CD4-positive, alpha-beta T cell treated with Interleukin-4 for 4 hours (primary cell): ENCODE measurements at regions not wholly inside any gene's neighbourhood (a gene's known extent, or its start where the extent isn't known, plus 50 kb on each side); places are given as distances from the start of the nearest gene placed in this dataset.
"Not testable (repeated sequence)": the region's sequence is repeated elsewhere in the genome, so short reads cannot be mapped to it uniquely, and the experiment has no call there.

ENCODE experiments used
- DNase-seq: peaks from one replicate; pipeline ENCODE4 v3.0.0-alpha.2; 2020

DNA sequence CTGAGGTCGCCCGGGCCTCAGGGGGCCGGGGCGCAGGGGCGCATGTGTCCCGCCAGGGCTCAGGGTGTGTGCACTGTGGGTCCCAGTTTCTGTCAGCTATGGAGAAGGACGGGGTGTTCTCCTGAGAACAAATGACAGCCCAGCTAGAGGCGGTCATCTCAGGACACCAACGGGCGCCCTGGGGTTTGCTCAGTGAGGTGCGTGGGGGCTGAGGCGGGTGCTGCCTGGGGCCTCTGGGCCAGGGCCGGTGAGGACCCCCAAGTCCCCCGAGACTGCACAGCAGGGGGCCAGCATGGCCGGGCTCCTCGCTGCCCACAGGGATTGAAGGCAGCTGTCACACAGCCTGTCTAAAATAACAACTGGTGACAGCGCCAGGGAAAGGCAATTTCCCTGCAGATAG is 808.8 kb upstream of the SOX11 start:
- no peak for DNase-seq

DNA sequence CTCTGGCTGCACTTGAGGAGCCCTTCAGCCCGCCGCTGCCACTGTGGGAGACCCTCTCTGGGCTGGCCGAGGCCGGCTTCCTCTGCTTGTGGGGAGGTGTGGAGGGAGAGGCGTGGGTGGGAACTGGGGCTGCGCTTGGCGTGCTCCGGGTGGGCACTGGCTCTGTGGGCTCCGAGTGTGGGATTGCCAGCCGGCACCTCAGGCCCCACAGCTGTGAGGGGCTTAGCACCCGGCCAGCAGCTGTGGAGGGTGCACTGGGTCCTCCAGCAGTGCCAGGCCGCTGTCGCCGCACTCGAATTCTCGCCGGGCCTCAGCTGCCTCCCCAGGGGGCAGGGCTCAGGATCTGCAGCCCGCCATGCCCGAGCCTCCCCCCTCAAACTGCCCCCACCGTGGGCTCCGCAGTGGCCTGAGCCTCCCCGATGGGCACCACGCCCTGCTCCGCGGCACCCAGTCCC is 808.0 kb upstream of the SOX11 start:
- no peak for DNase-seq

DNA sequence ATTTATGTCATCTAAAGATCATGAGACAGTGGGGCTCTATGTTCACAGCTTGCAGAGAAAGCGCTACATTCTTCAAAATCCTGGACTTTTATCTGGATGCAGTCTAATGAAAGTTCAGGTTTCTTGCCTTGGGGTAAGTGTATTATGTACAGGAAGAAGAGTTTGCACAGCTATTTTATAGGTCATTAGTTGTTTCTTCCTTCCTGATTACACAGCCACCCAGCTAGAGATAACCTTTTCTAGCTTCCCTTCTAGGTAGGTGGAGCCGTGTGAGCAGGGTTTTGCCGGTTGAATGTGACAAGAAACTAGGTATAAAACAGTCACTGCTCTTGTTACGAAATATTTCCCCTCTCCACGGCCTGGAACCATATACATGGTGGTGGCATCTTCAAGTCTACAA is 800.8 kb upstream of the SOX11 start:
- DNase-seq = no peak

DNA sequence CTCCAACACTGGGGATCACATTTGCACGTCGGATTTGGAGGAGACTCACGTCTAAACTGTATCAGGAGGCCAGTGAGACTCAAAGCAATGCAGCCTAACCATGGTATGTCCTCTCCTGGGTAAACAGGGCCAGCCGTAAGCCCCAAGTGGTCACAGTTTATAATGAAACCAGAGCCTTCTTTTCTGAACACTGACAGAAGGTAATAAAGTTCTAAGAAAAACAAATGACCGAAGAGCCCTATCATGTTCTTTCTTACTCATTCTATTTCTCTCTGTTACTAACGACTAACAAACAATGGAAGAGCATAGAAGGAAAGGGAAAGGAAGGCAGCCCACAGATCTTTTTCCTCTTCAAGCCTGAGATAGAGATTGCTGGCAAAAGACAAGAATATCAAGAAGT is 796.8 kb upstream of the SOX11 start:
- DNase-seq = no peak

DNA sequence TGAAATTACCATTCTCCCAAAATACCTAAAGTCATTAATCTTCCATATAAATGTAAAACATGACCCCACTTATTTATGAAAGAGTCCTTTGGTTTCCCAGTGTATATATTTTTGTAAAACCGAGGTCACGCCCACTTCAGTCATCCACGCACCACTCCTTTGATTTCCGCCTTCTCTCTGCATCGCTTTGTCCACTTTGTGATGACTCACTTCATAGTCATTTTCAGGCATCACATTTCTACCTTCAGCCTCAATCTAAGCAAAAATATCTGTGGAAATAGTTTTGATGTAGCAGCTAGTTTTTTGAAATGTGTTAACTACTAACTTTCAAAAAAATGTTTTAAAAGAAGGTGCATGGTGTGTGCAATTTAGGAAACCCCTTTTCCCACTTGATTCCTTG is 793.5 kb upstream of the SOX11 start:
- DNase-seq = no peak

DNA sequence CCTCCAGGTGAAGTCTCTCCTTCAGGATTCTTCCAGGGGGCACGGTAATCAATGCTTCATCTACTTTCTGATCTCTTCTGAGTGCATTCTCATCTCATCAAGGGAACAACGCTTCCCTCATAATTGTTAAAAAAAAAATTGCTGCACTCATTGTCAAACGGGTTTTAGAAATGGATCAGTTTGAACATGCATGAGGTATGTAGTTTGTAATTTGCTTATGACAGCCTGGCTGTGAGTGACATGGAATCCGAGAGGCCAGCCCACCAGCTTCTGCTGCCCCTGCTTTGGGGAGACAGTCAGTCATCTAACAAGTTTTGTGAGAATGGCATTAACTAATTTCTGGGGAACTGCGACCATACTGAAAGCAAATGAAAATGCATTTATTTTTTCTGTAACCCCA is 791.9 kb upstream of the SOX11 start:
- DNase-seq = no peak

DNA sequence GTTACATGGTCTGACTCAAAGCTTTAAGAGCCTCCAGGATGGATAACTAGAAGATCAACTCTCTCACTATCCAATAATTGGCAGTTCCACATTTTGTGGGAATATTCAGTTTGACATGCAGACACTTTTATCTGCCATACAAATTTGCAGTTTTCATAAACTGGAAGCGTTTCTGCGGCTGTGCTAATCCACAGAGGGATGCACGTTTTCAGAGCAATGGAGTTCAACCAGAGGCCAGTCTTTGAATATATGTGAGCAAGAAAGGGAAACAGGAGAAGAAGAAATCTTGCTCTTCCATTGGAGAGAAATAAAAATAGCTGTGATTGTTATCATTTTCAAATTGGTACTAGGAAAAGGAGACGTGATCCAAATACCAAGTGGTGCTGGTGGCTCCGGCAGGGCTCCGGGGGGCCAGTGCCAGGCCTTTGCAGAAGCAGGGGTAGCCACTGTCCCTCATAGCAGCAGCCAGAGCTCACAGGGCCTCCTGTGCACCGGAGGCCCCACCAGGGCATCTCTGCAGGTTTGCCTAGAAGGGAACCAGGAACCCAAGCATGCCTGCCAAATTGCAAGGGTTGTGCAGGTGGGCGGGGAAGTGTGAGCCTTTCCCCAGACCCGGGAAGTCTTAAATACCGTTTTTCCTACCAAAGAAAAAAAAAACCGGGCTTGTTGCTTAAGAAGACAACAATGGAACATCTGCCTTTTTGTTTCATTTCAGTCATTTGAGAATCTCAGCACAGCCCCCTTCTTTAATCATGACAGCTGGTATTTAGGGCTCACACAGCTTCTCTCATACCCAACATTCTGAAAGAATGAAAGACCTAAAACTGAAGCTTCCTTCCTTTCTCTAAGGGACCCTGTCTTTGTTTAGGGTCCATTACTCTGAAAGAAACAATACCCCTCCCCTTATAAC is 791.1 kb upstream of the SOX11 start:
- DNase-seq = no peak

DNA sequence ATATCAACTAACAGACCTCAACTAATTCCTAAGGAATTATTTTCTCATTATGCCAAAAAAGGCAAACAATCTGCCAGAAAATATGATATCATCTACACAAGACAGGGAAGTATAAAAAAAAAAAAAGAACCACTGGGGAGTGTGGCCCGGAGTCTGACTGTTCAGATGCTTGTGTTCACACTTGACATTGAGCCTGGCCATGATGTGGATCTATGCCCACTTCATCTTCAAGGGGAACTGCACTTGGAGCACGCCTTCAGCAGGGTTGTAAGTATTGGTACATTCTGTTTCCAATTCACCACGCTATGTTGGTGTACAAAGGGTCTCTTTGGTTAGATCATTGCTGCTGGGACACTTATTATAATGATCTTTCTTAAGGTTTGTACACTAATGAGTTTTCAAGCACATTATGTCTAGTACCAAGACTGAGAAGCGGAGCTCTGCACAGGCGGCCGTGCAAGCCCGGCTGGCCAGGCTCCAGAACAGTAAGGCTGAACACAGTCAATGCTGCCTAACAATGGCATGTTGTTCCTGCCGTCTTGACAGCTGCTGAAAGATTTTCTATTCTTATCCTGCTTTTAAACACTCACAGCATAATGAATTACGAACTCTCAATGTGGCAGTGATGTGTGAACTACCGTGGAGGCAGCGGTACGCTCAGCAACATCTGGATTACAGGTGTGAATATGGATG is 788.4 kb upstream of the SOX11 start:
- DNase-seq = no peak

DNA sequence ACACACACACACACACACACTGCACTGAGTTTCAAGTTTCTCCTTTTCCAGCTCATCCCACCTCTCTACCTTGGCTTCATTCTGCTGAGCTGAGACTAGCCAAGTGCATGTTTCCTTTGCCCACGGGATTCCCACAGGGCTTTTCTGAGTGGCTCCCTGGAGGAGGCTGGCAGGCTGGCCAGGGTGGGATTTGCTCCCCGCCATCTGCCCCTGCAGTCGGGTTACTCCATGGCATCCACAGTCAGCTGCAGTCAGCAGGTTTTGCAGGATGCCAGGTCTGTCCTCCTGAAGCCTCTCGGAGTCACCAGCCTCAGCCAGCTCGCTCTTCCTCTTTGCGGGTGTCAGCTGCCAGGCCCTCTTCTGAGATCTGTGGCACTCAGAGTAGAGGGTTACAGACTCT is 783.7 kb upstream of the SOX11 start:
- DNase-seq = no peak

DNA sequence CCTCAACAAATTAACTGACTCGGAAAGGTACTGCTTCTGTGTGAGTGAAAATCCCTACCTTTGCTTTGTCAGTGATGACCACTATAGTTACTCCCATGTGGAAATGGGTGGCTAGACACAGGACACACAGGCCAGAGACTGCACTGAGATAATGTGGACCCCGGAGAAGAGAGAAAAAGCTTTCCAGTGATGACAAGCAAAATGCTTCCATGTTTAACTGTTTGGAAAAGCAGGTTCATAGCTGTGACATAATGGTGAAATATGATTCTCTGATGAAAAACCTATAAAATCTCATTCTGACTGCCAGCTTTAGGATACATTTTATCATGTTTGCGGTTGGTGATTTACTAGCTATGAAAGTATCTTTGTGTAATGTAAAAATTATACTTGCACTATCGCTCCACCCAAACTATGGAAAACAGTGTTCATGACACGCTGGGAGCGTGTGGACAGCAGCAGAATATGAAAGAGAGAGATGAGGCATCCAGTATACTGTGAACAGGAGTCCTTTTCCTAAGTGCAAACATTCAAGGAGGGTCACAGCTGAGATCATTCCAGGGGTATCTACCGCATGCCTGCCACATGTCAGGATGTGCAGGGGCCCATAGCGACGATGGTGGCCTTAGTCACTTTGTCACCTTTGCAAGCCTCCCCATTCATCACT is 782.7 kb upstream of the SOX11 start:
- no peak for DNase-seq

DNA sequence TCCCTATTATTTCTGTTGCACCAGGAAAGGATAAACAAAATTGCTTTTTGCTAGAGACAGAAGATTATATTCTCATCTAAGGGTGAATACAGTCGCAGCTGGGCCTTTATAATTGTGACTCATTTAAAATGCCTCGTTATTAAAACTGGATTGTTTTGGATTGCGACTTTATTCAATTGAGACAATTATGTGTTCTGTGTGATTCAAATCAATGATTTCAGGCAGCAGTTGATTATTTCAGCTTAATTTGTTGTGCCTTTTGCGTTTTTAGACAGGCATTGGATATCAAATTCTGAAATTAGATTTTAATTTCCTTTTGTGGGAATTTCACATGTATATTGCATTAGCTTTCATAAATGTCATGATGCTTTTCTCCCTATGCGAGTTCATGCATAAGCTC is 778.1 kb upstream of the SOX11 start:
- DNase-seq = no peak

DNA sequence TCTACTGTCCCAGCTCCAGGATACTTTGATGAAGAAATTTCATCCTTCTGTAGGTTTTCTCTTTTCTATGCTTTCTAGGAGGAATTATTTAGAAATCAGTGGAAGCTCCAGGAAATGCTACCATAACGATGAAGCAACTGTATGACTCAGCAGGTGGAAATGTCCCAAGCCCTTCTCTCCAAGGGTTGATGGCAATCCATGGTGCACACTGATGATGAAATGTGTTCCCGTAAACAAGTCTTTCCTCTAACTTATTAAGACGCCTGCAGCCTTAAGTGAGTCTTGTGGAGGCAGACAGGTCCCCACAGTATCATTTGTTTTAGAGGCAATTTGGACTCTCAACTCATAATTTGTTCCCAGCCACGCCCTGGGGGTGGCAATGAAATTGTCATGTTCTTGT is 777.6 kb upstream of the SOX11 start:
- no peak for DNase-seq

DNA sequence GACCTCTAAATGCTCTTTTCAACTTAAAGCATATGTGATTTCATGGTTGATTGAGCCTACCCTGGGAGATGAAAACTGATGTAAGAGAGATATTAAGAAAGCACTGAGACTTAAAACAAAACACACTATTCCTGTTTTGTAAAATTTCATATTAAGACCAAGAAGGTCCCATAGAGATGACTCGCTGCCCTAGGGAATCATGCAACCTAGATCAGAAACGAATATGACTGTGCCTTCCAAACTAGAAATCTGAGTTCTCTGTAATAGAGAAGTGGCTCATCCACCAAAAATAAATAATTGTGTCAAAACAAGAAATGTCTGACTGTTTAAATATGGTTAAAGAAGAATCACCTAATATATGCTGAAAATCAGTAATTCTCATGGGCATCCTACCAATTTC is 776.8 kb upstream of the SOX11 start:
- no peak for DNase-seq

DNA sequence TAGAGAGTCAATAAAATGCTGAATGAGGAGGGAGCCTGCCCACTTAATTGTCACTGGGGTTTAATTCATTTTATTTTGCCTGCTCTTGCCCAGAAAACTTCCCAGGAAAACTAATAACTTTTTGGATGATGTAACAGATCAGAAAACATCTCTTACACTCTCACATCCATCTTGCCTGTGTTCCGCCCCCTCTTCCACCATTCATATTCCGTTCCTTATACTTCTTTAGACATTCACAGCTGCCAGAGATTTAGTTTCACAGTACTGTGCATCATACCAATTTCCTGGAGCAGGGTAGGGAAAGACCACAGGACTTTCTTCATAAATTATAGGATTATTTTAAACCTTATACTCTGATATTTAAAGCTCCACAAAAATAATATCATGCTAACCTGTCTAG is 776.1 kb upstream of the SOX11 start:
- DNase-seq = no peak

DNA sequence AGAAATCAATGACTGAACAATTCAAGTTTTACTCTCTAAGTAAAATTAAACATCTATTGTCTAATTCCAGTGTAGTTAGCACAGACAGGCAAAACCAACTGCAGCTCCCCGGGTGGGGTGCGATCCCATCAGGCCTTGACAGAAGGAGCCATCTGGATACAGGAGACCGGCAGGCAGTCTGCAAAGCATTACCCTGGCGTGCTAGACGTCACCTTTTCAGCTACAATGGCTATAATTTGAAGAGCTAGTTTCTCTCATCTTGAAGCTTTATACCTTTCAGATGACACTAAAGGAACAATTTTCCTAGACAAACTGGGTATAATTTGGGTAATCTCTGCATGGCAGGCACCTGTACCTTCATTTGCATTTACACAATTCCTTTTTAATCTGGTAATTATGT is 761.5 kb upstream of the SOX11 start:
- no peak for DNase-seq

DNA sequence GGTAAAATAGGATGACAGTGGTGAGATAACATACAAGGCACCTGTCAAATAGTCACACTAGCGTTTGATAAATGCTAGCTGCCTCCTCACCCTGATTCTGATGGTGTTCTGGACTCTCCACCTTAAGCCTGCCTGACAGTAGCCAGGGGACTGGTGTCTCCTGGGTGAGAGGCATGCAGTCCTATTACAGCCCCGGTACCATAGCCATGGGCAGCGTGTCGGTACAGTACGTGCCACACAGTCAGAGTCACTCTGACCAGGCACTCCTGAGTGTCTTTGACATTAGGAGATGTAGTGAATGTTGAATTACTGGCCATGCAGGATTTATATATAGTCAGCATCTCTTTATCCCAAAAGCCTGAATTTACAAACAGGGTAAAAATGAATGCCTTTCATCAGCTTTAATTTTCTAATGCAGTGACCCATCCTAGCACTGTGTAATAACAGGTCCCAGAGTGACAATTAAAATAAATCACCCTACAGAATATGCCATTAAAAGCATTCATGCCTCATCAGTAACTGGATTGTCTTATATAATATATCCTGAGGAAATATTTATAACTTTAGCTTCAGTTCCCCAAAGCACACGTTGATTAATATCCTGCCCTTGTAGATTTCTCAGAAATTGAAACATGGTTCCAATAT is 760.3 kb upstream of the SOX11 start:
- DNase-seq = no peak

DNA sequence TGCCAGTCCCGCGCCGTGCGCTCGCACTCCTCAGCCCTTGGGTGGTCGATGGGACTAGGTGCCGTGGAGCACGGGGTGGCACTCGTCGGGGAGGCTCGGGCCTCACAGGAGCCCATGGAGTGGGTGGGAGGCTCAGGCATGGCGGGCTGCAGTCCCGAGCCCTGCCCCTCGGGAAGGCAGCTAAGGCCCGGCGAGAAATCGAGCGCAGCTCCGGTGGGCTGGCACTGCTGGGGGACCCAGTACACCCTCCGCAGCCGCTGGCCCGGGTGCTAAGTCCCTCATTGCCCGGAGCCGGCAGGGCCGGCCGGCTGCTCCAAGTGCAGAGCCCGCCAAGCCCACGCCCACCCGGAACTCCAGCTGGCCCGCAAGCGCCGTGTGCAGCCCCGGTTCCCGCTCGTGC is 756.9 kb upstream of the SOX11 start:
- not testable (repeated sequence) for DNase-seq

DNA sequence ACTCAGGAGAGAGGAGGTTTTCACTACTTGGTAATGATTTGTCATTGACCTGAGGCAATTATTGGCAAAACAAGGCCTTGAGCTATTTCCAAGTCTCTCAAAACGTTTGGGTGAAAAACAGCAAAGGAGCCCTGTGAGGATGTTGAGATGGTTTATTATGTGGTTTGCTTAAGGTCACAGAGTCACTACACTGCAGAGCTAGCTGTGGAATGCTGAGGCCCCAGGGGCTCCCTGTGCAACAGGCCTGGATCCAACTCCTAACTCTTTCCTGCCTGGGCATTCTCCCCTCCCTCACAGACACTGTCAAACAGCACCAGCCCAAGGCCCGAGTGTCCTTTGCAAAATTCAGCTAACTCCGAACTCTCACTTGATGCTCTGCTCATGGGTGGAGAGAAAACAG is 754.6 kb upstream of the SOX11 start:
- no peak for DNase-seq

DNA sequence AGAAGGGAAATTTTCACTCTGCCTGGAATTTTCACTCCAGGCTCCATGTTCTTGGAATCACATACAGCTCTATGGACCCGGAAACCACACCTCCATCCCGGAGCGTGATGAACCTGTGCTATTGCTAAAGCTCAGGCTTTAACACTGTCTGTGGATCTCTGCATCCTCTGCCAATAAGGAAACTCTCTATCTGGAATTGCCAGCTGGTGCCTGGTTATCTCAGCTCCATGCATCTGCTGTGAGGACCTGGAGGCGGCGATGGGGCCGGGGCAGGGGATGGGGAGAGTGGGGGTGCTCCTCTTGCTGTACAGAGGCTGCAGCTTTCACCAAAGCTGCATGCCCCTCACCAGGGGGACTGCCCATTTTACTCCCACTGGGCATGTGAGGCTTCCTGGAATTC is 754.0 kb upstream of the SOX11 start:
- no peak for DNase-seq

DNA sequence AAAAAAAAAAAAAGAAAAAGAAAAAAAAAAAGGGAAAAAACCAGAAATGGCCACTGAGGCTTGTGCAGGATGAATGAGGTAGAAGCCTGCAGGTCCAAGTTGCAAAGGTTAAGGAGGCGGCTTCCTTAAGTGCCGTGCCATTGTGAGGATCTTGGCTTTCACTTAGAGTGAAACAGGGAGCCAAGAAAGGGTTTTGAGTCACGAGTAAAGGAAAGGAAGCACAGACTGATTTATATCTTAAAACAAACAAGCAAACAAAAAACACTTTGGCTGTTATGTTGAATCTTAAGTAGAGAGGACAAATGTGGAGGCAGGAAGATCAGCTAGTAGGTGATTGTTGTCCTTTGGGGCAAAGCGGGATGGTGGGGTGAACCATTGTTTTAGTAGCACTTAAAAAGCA is 749.7 kb upstream of the SOX11 start:
- no peak for DNase-seq

DNA sequence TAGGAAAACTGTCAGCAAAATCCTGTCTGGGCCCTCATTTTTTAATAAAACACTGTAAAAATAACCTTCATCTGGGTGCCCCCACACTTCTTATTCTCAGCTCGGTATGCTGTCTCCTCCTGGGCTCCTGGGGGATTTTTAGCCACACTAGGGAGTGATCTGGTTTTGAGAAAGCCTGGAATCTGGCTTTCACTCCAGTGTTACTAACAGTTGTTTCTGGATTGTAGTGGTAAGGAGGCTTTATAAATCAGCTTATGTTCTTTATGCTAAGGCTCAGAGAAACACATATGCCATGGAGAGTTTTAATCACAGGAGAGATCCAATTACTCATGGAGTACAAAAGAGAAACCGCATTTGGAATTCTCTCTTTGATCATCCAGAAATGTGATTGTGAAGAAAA is 744.3 kb upstream of the SOX11 start:
- DNase-seq = no peak

DNA sequence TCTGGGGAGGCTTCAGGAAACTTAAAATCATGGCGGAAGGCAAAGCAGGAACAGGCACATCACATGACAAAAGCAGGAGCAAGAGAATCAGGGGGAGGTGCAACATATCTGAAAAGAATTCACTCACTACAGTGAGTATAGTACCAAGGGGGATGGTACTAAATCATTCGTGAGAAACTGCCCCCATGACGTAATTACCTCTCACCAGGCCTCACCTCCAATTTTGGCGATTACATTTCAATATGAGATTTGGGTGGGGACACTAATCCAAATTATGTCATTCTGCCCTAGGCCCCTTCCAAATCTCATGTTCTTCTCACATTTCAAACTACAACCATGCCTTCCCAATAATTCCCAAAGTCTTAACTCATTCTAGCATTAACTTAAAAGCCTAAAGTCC is 740.8 kb upstream of the SOX11 start:
- no peak for DNase-seq

DNA sequence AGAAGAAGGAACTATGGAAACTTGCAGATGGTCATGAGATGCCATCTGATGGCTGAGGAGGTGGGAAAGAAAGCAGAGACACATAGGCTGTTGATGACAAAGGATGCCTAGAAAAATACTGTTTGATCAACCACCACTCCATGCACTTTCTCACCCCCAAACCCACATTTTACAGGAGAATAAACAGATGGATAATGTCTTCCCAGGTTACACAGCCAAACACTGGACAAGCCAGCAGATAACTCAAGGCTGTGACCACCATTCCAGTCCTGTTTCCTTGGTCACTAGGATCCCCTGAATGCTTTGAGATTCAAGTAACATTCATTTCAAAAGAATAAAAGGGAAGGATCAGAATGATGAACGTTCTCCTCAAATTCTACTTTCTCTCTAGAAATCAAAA is 733.0 kb upstream of the SOX11 start:
- DNase-seq = no peak

DNA sequence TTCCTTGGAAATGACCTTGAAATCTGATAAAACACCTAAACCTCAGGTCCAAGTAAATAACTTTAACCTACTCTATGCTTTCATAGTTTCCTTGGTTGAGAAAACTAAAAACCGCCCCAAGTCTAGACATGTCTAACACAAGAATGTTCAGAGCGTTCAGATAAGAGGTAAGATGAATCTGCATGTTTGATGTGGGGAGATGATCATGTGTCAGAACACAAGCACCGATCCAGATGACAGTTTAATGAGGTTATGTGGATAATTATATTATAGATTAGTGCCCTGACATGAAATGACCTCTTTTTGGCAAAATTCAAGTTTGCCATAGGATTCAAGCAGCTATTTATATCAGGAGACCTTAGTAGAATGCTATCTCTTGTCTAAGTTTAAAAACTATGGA is 729.8 kb upstream of the SOX11 start:
- no peak for DNase-seq
